GM19043 (cell line): ENCODE measurements at regions not wholly inside any gene's neighbourhood (a gene's known extent, or its start where the extent isn't known, plus 50 kb on each side); places are given as distances from the start of the nearest gene placed in this dataset.

Experiments used
- ATAC-seq: cut with Tn5 transposase; IDR thresholded peaks from one replicate; pipeline ENCODE4 v1.9.1; 2021; ENCODE audit warnings: low read depth; ENCODE audit not compliant: unreplicated experiment

DNA sequence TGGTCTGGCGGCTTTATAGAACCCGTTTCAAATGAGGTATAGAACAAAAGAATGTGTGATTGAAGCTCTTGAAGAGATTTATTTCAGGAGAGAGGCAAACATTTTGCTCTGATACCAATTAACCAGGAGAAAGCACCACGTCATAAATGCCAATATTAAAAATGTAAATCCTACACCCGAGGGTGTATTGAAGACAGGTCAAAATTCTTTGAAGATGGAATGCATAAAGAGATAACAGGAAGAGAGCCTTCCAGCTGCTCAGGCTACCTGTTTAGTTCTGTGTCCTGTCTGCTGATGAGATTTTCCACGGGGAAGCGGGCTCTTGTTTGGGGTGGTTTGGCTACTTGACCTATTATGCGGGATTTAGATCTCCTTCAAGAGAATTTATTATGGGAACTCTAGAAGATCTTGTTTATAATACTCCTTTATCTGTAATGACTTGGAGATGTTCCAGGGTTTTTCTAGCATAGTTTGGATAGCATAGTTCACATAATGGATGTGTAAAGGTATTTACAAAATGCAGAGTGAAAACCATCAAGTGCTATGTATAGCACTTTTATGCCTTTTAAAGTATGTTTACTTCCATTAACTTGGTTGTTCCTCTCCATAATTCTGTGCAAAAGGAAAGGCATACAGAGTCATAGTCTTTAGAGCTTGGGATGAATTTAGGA, 204.5 kb upstream of the SPRED2 start:
- no peak for ATAC-seq

GRCh38 chr2:65636024-65636423, 203.6 kb upstream of the SPRED2 start:
- no peak for ATAC-seq

GRCh38 chr2:65634304-65634703, 201.9 kb upstream of the SPRED2 start:
- ATAC-seq = no peak

DNA sequence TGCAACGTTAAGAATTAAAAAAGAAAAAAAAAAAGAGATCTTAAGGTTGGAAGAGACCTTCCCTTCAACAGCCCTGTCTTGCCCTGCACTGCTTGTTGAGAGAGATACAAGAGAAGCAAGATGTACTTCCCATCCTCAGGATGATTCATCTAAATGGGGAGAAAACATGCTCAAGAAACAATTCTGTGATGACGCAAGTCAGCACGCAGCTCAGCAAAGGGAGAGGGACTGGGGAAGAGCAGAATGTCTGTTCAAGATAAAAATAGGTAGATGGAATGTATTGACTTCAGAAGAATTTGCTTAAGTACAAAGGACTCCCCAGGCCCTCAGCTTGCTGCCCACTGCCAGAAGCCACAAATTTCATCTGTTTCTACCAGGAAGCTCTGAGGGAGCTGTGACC, 198.2 kb upstream of the SPRED2 start:
- ATAC-seq = no peak

DNA sequence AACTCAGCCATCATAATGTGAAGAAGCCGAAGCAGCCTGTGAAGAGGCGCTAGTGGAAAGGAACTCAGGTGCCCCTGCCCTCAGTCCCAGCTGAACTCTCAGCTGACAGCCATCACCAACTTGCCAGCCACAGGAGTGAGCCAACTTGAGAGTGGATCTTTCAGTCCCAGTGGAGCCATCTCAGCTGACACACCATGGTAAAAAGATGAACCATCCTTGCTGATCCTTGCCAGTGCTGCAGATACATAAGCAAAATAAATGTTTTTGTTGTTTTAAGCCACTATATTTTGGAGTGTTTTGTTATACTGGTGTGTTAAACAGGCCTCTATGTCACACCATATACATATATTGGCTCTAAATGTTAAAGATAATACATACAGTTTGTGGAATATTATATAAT, 195.8 kb upstream of the SPRED2 start:
- no peak for ATAC-seq

DNA sequence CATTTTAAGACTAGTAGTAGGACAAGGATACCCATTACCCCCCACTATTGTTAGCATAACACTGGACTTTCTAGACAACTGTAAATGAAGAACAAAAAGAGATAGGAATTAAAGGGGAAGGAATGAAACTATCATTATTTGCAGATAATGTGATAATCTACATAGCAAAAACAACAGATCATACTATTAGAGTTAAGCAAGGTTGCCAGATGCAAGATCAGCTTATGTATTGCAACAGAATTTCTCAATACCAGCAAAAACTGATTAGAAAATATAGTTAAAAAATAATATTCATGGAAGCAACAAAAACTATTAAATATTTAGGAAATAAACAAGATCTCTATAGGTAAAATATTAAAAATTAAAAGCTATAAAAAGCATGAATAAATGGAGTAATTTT, 194.4 kb upstream of the SPRED2 start:
- ATAC-seq = no peak

- ATAC-seq = no peak
Observed at GRCh38 chr2:65625982-65626381, 193.6 kb upstream of the SPRED2 start.

DNA sequence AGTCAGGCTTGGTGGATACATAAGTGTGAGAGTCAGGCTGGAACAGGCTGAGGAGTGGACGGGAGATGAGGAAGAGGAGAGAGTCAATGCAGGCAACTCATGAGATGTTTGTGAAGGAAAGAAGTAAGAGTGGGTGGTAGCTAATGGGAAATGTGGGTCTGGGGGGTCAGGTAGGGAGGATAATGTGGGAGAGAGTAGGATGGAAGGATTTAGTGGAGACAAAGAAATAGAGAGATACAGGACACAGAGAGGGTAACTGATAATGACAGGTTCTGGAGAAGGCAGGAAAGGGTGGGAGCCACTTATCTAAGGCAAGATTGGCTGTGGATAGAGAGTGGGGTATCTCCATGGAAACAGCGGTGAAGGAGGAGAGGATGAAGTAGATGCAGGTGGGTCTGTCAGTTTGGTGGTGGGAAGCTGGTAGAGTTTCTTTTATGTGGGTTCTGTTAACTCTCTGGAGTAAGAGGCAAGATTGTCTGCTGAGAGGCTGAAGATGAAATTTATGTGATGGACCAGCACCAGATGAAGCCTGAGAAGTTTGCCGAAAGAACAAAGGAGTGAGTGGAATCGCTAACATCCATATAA, 190.6 kb upstream of the SPRED2 start:
- ATAC-seq = no peak

DNA sequence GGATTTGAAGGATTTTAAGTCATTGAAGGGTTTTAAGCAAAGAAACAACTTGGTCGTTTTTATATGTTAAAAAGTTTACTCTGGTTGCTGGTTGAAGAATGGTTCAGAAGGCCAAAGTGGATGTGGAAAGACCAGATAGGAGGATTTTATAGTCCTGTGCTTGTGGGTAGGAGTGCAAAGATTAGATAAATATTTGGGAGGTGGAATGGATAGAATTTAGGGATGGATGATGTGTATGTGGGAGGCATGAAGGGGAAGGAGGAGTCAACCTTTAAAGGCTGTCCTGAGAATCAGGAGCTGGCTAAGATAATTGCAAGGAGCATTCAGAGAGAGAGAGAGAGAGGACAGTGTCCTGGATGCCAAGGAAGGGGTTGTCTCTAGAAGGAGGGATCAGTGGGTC, 190.1 kb upstream of the SPRED2 start:
- ATAC-seq = no peak

DNA sequence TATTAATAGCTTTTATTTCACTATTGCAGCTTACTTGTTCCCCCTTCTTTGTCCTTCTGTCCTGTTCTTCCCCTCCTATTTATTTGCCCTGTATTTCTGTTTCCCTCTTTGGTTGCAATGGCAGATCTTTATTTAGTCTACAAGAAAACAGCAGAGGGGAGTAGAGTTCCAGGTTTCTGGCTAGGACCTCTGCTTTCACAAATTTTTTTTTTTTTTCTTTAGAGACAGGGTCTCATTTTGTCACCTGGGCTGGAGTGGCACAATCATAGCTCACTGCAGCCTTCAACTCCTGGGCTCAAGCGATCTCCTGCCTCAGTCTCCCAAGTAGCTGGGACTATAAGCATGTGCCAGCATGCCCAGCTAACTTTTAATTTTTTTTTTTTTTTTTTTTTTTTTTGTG, 188.1 kb upstream of the SPRED2 start:
- ATAC-seq = no peak

GRCh38 chr2:65620026-65620425, 187.6 kb upstream of the SPRED2 start:
- no peak for ATAC-seq

DNA sequence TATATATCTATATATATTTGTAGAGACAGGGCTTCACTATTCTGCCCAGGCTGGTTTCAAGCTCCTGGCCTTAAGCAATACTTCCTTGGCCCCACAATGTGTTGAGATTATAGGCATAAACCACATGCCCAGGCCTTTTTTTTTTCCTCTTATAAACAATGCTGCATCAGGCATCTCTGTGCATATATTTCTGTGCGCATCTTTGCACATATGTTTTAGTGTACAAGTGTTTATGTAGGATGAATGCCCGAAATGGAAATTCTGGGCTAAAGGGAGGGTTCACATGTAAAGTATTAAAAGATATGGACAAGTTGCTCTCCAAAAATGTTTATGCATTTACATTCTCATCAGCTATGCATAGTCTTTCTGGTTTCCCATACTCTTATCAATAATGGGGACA, 183.2 kb upstream of the SPRED2 start:
- ATAC-seq = no peak

DNA sequence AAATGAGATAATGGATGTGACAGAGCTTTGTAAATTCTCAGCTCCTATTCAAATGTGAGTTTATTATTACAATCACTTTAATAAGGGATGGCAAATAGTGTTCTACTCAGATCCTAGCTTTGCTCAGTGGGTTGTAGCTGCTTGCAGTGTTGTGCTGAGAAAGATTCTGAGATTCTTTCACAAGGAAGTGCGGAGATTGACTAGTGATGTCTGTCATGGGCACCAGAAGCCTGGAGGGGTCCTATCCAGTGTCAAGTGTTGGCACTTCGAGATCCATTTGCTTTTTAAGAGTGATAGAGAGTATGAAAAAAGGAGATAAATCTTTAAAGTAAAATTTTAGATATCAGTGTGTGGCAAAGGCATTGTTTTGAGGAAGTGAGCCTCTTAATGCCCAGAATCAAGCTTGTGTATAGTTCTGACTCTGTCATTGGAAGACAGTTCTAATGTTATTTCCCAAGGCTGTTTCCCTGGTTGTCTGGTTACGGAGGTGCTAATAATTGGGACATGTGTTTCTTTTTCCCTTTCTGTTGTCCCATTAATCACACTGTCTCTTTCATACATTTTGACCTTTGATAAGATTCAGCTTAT, 181.7 kb upstream of the SPRED2 start:
- no peak for ATAC-seq

GRCh38 chr2:65611488-65611887, 179.1 kb upstream of the SPRED2 start:
- no peak for ATAC-seq

DNA sequence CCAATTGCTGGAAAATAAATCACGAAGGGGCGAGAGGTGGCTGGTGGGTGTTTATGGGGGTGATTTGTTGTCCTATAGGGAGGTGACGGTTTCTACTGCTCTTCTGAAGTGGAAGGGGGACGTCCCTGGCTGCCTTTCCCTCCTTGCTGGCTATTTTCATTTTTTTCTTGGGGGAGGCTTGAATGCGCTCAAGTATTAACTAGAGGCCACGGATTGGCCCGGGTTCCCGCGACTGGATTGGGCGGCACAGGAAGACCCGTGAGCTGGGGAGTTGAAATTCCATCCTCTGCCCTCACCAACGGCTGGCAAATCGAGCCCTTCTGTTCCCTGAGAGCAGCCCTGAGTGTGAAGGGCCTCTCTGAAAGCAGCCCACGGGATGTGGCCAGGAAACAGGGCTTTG, 176.5 kb upstream of the SPRED2 start:
- no peak for ATAC-seq

DNA sequence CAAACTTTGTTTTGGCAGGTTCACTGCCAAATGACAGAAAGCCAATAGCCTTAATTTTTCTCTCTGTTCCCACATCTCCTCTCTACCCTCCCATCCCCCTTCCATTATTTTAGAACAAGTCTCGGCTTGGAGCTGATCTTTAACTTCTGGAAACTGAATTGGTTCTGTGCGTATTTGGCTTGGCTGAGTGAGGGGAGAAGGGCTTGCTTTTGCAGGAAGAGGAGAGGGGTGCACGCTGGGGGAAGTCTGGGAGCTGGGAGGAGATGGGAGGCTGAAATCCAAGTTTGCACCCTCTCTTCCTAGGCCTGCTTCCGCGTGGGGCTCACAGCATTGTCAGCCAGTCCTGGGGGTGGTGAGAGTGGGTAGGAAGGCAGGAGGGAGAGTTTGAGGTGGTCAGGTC, 176.1 kb upstream of the SPRED2 start:
- ATAC-seq = no peak

- ATAC-seq = no peak
Observed at GRCh38 chr2:65607662-65608305, 175.4 kb upstream of the SPRED2 start.

DNA sequence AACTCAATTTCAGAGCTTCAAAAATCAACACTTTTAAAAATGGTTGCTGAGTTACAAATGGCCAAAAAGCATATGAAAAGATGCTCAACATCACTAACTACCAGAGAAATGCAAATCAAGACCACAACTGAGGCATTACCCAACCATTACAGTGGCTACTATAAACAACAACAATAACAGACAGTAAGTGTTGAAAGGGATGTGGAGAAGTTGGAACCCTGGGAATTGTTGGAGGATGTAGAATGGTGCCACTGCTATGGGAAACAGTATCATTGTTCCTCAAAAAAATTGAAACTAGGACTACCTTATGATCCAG, 173.3 kb upstream of the SPRED2 start:
- no peak for ATAC-seq

- ATAC-seq = no peak
Observed at GRCh38 chr2:65605058-65605742, 172.8 kb upstream of the SPRED2 start.

- ATAC-seq = no peak
Observed at GRCh38 chr2:65604246-65604645, 171.8 kb upstream of the SPRED2 start.

DNA sequence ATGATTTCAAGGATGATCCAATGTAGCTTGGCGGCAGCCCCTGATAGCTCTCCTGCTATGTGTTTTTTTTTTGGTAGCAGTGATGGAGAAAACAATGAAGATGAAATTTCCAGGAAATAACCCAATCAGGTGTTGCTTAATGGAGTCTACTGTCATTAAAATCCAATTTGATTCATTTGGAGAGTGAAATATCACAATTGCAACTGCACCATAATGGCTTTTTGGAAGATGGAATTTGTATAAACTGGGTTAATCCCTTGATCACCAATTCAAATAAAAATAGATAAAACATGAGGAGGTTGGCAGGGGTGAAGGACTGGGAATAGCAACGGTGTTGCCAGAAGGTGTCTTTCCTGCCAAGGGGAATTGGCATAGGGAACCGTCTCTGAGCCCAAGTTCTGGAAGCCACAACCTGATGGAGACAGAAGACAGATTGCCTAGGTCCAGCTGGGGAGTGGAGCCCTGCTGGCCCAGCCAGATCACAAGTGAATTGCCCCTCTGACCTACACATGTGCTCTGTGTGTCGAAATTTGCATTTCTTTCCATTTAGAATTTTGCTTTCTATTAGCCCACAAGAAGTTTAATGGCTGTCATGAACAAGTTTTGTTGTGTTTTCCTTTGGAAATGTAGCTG, 170.3 kb upstream of the SPRED2 start:
- no peak for ATAC-seq
